ENCODE measurements at regions not wholly inside any gene's neighbourhood (a gene's known extent, or its start where the extent isn't known, plus 50 kb on each side); places are given as distances from the start of the nearest gene placed in this dataset.

DNA sequence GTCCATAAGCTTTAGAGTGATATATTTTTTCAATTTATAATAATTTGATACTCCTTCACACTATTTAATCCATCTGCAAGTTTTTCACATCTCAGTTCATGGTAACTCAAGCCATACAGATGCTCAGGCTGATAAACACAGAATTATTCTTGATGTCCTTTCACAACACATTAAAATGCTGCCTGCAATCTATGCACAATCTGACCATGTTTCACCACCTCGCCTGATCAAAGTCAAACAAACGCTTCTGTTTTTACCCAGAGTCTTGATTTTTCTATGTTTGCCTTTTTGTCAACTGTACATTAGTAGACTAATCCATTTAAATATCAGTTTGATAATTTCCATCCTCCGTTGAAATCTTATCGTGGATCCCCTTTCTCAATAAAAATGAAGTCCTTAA is 833.8 kb upstream of the KCND2 start:
- peaks cover 89% of the 10 kb centered on the region for H3K27me3 Mint-ChIP-seq (ENCODE audit: insufficient read depth, unreplicated experiment)
- intact Hi-C loops (cut with micrococcal nuclease), result no loop called here
- no peaks in the 10 kb centered on the region for H3K36me3 Mint-ChIP-seq (ENCODE audit: insufficient read depth, unreplicated experiment)
- H3K4me3 Mint-ChIP-seq (ENCODE audit: unreplicated experiment), result no peak overlapping the region
- ChIA-PET CTCF (no interaction called here), POLR2A (no interaction called here)
- no peak overlapping the region for H3K27ac Mint-ChIP-seq (ENCODE audit: low read depth, unreplicated experiment)
- no peaks in the 10 kb centered on the region for H3K4me1 Mint-ChIP-seq (ENCODE audit: insufficient read depth, unreplicated experiment)
- no peaks in the 10 kb centered on the region for H3K9me3 Mint-ChIP-seq (ENCODE audit: unreplicated experiment)
- BruUV-seq (replicated peaks), result no TSS peak
- DNase-seq (ENCODE audit: unreplicated experiment), result no peak
- TF ChIP-seq, protein P1, sequence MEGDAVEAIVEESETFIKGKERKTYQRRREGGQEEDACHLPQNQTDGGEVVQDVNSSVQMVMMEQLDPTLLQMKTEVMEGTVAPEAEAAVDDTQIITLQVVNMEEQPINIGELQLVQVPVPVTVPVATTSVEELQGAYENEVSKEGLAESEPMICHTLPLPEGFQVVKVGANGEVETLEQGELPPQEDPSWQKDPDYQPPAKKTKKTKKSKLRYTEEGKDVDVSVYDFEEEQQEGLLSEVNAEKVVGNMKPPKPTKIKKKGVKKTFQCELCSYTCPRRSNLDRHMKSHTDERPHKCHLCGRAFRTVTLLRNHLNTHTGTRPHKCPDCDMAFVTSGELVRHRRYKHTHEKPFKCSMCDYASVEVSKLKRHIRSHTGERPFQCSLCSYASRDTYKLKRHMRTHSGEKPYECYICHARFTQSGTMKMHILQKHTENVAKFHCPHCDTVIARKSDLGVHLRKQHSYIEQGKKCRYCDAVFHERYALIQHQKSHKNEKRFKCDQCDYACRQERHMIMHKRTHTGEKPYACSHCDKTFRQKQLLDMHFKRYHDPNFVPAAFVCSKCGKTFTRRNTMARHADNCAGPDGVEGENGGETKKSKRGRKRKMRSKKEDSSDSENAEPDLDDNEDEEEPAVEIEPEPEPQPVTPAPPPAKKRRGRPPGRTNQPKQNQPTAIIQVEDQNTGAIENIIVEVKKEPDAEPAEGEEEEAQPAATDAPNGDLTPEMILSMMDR (IDR thresholded peaks at IDR 0.05; ENCODE audit: unreplicated experiment), result no peak

DNA sequence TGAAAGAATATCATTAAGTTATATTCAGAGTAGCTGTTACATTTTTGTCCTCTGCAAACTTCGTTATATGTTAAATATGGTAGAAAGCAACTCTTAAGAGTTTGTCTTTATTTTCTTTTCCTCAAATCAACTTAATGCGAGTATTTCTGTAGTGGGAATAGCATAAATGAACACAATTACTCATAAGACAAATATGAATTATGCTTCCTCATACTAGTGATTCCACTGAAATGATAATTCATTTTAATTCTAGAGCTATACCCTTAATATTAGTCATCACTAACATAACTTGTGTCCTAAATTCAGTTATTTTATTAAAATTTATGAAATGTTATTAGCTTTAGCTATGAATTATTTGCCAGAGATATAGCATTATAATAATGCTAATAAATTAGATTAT is 820.6 kb upstream of the KCND2 start:
- ChIA-PET CTCF (no interaction called here), POLR2A (no interaction called here)
- Mint-ChIP-seq H3K4me3 (ENCODE audit: unreplicated experiment) (no peak overlapping the region), H3K4me1 (ENCODE audit: insufficient read depth, unreplicated experiment) (no peaks in the 10 kb centered on the region), H3K27me3 (ENCODE audit: insufficient read depth, unreplicated experiment) (peaks cover 55% of the 10 kb centered on the region), H3K27ac (ENCODE audit: low read depth, unreplicated experiment) (no peak overlapping the region), H3K9me3 (ENCODE audit: unreplicated experiment) (no peaks in the 10 kb centered on the region), H3K36me3 (ENCODE audit: insufficient read depth, unreplicated experiment) (peaks cover 6% of the 10 kb centered on the region)
- no TSS peak for BruUV-seq (replicated peaks)
- intact Hi-C loops (cut with micrococcal nuclease), result no loop called here
- TF ChIP-seq, protein P1 (IDR thresholded peaks at IDR 0.05; ENCODE audit: unreplicated experiment), result no peak
- no peak for DNase-seq (ENCODE audit: unreplicated experiment)

DNA sequence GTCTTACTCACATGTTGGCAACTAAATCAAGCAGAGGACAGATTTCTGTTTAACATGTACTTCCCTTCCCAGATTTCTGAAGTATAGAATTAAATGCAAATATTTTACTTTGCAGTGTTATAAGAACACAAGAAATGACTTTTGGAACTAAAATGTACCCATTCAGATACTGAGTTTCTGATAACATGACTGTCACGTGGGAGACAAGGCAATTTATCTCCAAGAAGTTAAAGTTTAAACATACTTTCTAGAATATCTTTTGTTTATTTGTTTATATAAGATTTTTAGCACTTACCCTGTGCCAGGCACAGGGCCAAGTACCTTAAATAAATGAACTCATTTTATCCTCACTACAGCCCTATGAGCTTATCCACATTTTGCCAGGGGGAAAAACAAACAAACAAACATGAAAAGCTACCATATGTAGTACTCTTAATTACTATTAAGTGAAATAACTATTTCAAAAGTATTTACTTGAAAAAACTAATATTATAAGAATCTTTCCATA is 807.1 kb upstream of the KCND2 start:
- no peaks in the 10 kb centered on the region for H3K36me3 Mint-ChIP-seq (ENCODE audit: insufficient read depth, unreplicated experiment)
- BruUV-seq (replicated peaks), result no TSS peak
- TF ChIP-seq, protein P1 (IDR thresholded peaks at IDR 0.05; ENCODE audit: unreplicated experiment), result no peak
- H3K4me1 Mint-ChIP-seq (ENCODE audit: insufficient read depth, unreplicated experiment), result no peaks in the 10 kb centered on the region
- CTCF ChIA-PET, result no interaction called here
- no peak for DNase-seq (ENCODE audit: unreplicated experiment)
- POLR2A ChIA-PET, result no interaction called here
- peaks cover 90% of the 10 kb centered on the region for H3K27me3 Mint-ChIP-seq (ENCODE audit: insufficient read depth, unreplicated experiment)
- H3K4me3 Mint-ChIP-seq (ENCODE audit: unreplicated experiment), result no peak overlapping the region
- intact Hi-C loops (cut with micrococcal nuclease), result no loop called here
- no peaks in the 10 kb centered on the region for H3K9me3 Mint-ChIP-seq (ENCODE audit: unreplicated experiment)
- no peak overlapping the region for H3K27ac Mint-ChIP-seq (ENCODE audit: low read depth, unreplicated experiment)

DNA sequence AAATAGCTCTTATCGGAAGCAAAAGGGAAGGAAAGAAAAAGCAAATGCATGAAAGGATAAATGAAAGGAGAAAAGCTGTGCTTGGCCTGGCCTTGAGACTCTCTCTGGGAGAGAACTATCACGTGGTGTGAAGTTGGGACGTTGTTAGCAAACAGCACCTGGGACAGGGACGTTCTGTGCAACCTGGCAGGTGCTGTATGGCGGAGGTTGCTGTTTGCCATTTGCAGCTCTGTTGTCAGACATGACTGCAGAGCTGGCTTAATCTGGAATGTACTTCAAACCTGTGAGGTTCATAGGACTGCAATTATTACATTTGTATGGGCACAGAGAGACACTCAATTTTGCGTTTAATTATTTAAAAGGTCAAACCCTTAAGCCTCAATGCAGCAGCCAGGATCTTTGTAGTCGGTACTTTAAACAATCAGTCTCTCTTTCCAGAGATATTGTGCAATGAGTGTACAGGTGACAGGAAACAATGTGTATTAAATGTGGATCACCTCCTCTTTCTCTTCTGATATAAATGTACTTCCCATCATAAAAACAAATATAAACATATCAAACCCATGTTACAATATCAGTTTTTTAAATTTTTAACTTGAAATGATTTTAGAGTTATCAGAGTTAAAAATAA is 800.5 kb upstream of the KCND2 start:
- Mint-ChIP-seq H3K27me3 (ENCODE audit: insufficient read depth, unreplicated experiment) (peaks cover 43% of the 10 kb centered on the region), H3K9me3 (ENCODE audit: unreplicated experiment) (no peaks in the 10 kb centered on the region), H3K36me3 (ENCODE audit: insufficient read depth, unreplicated experiment) (no peaks in the 10 kb centered on the region), H3K4me1 (ENCODE audit: insufficient read depth, unreplicated experiment) (no peaks in the 10 kb centered on the region), H3K4me3 (ENCODE audit: unreplicated experiment) (no peak overlapping the region), H3K27ac (ENCODE audit: low read depth, unreplicated experiment) (no peak overlapping the region)
- intact Hi-C loops (cut with micrococcal nuclease), result no loop called here
- no TSS peak for BruUV-seq (replicated peaks)
- TF ChIP-seq, protein P1 (IDR thresholded peaks at IDR 0.05; ENCODE audit: unreplicated experiment), result no peak
- POLR2A ChIA-PET, result no interaction called here
- peak; percentile 0 for DNase-seq (ENCODE audit: unreplicated experiment)
- CTCF ChIA-PET, result interaction anchor here (0.5 kb wide), 1 partner anchor 42 kb away, joined by 4 read pairs; no protein-coding TSS in a partner anchor

All from MCF 10A (cell line).